NOMO-1 treated with dmso at 0.1 percent for 144 hours (cell line): ENCODE measurements at regions not wholly inside any gene's neighbourhood (a gene's known extent, or its start where the extent isn't known, plus 50 kb on each side); places are given as distances from the start of the nearest gene placed in this dataset.

ENCODE experiments used
- DNase-seq: peaks from one replicate; lab custom pipeline; 2025; ENCODE audit not compliant: unreplicated experiment; lab: John Stamatoyannopoulos, UW

DNA sequence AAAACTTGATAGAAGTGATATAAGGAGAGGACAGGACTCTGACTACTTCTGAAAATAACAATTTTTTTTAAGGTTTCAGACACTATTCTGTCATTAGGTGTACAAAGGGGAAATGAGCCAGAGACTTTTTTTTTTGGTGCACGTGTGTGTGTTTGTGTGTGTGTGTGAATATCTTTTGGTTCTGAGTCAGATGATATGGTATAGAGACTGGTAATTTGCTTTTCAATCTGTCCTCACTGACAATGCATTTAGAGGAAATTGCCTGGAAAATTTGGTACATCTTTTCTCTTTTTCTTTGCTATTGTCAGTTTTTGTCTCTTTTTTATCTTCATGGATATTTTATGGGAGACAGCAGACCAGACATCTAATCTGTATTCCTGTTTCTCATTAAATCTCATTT, 59.3 kb downstream of the DDIT4L start:
- no peak for DNase-seq

DNA sequence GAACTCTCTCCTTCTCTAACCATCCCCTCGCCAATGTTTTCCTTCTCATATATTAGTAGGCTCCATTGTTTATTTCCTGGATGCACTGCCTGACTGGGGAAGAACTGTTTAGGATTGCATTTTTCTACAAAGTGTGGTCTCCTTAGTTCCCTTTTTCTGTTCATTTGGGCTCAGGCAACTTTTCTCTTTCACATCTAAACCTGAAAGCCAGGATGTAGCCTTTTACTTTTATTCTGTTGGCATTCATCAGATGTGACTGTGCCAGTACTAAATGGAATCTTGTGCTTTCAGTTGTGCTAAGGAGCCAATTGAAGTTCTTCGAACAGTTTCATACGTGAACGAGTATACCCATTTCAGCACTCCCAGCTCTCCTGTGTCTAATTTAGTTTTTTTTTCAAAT, 59.8 kb downstream of the DDIT4L start:
- DNase-seq: no peak

DNA sequence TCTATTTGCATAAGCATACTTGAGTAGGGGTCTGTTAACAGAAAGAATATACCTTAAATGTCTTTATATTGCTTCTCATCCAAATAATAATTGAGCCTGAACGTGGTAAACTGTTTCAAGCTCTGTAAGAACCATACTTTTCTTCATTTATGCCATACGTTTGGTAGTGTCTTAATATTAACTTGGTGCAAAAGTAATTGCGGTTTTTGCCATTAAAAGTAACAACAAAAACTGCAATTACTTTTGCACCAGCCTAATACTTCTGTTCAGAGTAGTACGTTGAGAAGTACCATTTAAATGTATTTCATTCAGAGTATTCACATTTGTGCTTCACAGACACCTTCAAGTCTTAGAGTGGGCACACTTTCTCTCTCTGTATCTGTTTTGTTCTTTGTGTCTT, 60.5 kb downstream of the DDIT4L start:
- DNase-seq: no peak

- no peak for DNase-seq
These were observed 61.9 kb downstream of the DDIT4L start for GRCh38 chr4:100128338-100128737.

DNA sequence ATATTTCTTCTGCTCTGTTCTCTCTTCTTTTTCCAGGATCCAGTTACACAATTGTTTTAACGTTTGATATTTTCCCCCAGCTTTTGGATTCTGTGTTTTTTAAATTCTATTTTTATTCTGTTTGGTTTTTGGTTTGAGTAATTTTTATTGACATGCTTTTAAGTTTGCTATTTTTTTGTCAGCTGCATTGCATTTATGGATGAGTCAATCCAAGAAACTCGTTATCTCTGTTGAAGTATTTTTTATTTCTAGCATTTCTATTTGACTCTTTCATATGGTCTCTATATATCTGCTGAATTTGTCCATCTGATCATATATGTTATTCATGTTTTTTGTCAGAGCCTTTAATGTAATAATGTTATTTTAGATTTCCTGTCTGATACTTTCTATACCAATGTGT, 65.6 kb downstream of the DDIT4L start:
- DNase-seq: no peak

GRCh38 chr4:100118181-100118580, 72.1 kb downstream of the DDIT4L start:
- DNase-seq: no peak

- DNase-seq: no peak
These were observed 72.5 kb downstream of the DDIT4L start for GRCh38 chr4:100117750-100118149.

DNA sequence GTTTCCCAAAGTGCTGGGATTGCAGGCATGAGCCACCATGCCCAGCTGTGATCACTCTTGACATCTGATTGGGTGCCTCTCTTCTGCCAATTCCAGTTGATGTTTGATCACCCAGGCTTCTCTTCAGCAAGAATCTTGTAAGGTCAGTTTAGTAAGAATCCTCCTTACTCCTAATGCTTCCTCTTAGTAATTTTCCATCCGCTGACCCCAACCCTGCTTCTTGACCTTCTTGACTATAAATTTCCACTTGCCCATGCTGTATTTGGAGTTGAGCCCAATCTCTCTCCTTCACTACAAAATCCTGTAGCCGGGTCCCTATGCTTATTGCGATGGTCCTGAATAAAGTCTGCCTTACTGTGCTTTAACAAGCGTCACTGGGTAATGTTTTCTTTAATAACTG, 75.4 kb downstream of the DDIT4L start:
- DNase-seq: no peak

GRCh38 chr4:100113732-100114131, 76.5 kb downstream of the DDIT4L start:
- DNase-seq: no peak

- DNase-seq: no peak
These were observed 77.2 kb downstream of the DDIT4L start for GRCh38 chr4:100113096-100113495.

- no peak for DNase-seq
These were observed 80.3 kb downstream of the DDIT4L start for GRCh38 chr4:100109921-100110320.

DNA sequence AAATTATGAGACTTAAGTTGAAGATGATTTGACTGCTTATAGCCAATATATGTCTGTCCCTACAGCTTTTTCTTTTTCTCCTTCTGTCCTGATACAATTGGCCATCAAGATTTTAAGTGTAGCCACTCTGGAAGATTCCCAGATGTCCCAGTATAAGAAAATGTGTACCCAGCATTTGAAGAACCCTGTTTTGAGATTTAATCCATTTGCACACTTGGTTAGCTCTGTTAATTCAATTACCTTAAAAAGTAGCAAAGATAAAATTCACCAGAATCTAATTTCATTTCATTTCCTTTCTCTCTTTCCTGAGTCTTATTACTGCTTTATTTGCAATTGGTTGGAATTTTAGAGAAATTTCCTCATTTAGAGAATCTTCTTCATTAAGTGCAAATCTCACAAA, 81.4 kb downstream of the DDIT4L start:
- DNase-seq: no peak

DNA sequence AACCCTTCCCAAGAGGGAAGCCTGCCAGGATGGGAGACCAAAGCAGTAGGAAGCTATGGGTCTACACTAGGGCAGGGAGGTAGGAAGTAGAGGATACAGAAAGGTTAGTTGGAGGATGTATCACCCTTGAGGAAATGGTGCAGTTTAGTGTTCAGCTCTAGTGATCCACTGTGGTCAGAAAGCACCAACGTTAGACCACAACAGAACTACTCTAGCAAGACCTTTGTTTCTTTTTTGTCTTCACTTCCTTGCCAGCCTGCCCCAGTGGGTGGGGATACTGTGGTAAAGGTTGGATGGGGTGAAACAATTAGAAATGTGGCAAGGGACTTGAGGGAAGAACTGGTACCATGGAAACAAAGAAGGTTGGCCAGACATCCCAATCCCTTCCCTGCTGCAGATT, 83.3 kb downstream of the DDIT4L start:
- DNase-seq: peak; percentile 49

DNA sequence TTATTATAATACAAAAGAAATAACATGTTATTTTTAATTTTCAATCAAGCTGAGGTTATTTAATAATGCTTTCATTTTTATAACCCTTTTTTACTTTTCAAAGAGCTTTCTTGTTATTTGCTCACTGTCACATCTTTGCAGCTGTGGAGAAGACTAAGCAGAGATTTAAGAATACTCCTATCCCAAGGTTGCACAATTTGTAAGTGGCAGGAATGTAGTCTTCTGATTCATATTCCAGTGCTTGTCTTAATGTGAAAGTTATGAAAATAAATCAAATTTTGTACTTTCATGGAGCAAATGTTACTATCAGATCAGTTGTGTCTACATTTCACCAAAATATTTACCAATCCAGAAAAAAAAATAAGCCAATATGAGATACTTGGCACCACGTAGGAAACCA, 86.6 kb downstream of the DDIT4L start:
- DNase-seq: no peak

- DNase-seq: no peak
These were observed 89.3 kb downstream of the DDIT4L start for GRCh38 chr4:100100985-100101384.

- DNase-seq: no peak
These were observed 90.5 kb downstream of the DDIT4L start for GRCh38 chr4:100099746-100100145.

- DNase-seq: no peak
These were observed 91.6 kb downstream of the DDIT4L start for GRCh38 chr4:100098681-100099080.

DNA sequence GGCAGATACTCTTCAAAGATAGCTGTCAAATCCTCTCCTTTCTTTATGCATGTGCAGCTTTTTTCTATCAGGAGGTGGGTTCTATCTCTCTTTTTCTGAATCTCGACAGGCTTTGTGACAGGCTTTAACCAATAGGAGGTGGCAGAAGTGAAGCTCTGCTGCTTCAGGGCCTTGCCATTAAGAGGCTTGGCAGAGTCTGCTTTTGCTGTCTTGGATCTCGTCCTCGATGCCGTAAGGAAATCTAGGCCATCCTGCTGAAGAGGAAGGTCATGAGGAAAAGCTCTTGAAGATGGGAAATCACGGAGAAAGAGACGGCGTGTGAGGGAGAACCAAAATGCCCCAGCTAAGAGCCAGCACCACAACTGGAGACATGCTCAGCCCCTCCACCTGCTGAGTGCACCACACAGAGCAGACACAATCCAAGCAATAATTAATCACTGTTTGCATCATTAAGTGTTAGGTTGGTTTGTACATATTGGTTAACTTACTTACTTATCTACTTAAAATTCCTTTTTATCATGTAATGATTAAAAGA, 92.2 kb downstream of the DDIT4L start:
- no peak for DNase-seq

DNA sequence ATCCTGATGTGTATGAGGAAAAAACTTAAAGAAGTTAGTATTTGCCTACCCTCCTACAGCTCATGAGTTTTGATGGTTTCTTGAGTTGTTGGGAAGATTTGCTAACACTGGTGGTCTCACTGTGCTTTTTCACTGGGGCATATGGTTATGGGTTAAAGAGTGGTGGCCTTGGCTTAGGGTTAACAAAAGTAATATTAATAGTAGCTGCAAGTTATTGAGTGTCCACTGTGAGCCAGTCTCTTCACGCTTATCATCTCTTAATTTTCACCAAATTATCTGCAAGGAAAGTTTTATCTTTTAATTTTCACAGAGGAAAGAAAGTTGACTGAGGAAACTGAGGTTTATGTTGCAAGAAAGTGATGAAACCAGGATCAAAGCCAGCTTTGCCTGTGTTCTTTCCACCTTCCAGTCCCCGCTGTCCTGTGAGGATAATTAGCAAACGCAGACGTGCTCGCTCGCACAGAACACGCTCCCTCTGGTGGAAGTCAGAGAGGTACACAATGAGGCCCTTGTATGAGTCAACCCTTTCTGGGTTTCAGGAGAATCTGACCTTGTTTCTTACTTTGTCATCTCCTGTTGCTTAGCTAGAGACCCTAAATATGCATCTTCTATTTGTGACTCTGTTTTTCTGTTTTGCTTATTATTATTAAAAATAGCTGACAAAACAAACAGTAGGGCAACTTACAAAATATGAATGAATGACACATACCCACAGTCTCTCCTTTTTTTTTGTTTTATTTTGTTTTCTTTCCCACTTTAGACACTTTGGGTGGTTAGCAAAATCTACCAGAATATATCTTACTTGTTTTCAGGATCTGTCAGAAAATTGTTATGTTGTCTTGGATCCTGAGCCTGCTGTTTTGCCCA, 94.3 kb downstream of the DDIT4L start:
- peak; percentile 42 for DNase-seq

DNA sequence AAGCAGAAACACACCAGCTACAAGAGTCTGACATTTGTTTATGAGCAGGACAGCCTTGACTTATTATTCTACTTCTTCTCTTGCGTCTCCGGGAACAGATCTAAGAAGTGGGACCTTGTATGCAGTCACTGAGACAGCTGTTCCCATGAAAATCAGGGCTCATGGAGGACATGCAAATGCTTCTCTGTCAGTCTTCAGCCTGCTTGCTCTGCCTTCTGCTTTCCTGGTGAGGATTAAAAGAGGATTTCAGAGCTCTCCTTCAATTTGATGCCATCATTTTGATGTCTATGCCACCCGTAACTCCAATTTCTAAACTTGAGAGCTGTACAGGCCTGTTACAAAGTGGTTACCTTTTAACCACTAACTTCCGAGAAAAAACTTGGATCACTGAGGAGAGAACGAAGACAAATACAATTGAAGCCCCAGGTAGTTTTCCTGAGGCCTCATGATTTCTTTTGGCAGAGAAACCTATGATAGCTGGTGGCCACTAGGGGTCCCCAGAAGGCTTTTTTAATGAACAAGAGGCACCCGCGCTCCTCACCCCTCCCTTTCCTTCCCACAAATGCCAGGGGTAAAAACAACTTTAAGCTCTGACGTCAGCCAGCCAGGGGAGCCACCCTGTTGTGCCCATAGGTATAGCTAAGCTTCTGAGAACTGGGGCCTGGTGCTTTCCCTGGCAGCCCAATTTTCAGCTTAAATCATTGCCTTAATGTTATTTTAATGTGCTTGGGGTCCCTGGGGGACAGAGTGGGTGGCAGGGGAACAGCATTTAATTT, 97.0 kb downstream of the DDIT4L start:
- DNase-seq: peak; percentile 56

GRCh38 chr4:100087743-100088142, 102.5 kb downstream of the DDIT4L start:
- DNase-seq: no peak
